ENCODE measurements at regions not wholly inside any gene's neighbourhood (a gene's known extent, or its start where the extent isn't known, plus 50 kb on each side); places are given as distances from the start of the nearest gene placed in this dataset.

DNA sequence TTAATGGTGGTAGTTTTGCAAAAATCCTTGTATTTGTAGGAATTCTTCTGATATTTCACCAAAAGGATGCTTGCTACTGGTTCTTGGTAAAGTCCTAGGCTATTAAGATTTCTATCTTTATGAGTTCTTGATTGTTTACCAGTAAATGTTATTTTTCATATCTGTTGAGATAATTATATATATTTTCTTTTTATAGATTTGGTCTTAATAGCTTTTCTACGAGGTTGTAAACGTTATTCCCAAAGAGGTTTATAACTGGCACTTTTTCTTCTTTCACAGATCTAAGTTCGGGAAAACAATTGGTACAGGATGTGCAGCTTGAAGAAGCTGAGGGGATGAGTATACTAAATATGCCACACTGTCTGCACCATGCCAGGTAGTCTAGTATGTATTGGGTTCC, 55.1 kb upstream of the HBS1L start:
- intact Hi-C loops (cut with micrococcal nuclease): no loop called here
- BruUV-seq (replicated peaks): no TSS peak
- TF ChIP-seq, protein P1, sequence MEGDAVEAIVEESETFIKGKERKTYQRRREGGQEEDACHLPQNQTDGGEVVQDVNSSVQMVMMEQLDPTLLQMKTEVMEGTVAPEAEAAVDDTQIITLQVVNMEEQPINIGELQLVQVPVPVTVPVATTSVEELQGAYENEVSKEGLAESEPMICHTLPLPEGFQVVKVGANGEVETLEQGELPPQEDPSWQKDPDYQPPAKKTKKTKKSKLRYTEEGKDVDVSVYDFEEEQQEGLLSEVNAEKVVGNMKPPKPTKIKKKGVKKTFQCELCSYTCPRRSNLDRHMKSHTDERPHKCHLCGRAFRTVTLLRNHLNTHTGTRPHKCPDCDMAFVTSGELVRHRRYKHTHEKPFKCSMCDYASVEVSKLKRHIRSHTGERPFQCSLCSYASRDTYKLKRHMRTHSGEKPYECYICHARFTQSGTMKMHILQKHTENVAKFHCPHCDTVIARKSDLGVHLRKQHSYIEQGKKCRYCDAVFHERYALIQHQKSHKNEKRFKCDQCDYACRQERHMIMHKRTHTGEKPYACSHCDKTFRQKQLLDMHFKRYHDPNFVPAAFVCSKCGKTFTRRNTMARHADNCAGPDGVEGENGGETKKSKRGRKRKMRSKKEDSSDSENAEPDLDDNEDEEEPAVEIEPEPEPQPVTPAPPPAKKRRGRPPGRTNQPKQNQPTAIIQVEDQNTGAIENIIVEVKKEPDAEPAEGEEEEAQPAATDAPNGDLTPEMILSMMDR (IDR thresholded peaks at IDR 0.05; ENCODE audit: unreplicated experiment): no peak
- H3K4me1 Mint-ChIP-seq (ENCODE audit: insufficient read depth, unreplicated experiment): no peaks in the 10 kb centered on the region
- H3K36me3 Mint-ChIP-seq (ENCODE audit: insufficient read depth, unreplicated experiment): no peaks in the 10 kb centered on the region
- H3K27ac Mint-ChIP-seq (ENCODE audit: low read depth, unreplicated experiment): no peak overlapping the region
- POLR2A ChIA-PET: no interaction called here
- H3K9me3 Mint-ChIP-seq (ENCODE audit: unreplicated experiment): no peaks in the 10 kb centered on the region
- CTCF ChIA-PET: no interaction called here
- no peak for DNase-seq (ENCODE audit: unreplicated experiment)
- H3K27me3 Mint-ChIP-seq (ENCODE audit: insufficient read depth, unreplicated experiment): no peaks in the 10 kb centered on the region
- no peak overlapping the region for H3K4me3 Mint-ChIP-seq (ENCODE audit: unreplicated experiment)

DNA sequence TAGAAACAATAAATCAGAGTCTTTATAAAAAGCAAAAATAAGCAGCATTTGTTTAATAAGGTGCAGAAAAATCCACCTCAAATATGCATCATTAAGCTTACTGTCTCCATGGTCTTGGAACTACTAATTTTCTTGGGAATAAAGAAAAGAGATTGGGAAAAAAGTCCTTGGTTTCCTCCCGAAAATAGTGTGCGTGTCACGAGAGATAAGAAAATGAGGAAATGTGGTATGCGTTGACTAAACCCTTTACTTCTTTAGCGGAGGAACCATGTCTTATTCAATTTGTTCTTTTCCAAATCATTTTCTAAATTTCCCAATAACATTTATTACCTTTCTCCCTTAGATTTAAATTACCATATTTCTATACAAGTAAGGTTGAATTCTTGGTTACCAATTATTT, 54.1 kb upstream of the HBS1L start:
- intact Hi-C loops (cut with micrococcal nuclease): no loop called here
- no peaks in the 10 kb centered on the region for H3K4me1 Mint-ChIP-seq (ENCODE audit: insufficient read depth, unreplicated experiment)
- DNase-seq (ENCODE audit: unreplicated experiment): no peak
- BruUV-seq (replicated peaks): no TSS peak
- no peak overlapping the region for H3K4me3 Mint-ChIP-seq (ENCODE audit: unreplicated experiment)
- no peak overlapping the region for H3K27ac Mint-ChIP-seq (ENCODE audit: low read depth, unreplicated experiment)
- H3K36me3 Mint-ChIP-seq (ENCODE audit: insufficient read depth, unreplicated experiment): no peaks in the 10 kb centered on the region
- H3K9me3 Mint-ChIP-seq (ENCODE audit: unreplicated experiment): no peaks in the 10 kb centered on the region
- CTCF ChIA-PET: no interaction called here
- no peaks in the 10 kb centered on the region for H3K27me3 Mint-ChIP-seq (ENCODE audit: insufficient read depth, unreplicated experiment)
- POLR2A ChIA-PET: no interaction called here
- TF ChIP-seq, protein P1 (IDR thresholded peaks at IDR 0.05; ENCODE audit: unreplicated experiment): no peak

DNA sequence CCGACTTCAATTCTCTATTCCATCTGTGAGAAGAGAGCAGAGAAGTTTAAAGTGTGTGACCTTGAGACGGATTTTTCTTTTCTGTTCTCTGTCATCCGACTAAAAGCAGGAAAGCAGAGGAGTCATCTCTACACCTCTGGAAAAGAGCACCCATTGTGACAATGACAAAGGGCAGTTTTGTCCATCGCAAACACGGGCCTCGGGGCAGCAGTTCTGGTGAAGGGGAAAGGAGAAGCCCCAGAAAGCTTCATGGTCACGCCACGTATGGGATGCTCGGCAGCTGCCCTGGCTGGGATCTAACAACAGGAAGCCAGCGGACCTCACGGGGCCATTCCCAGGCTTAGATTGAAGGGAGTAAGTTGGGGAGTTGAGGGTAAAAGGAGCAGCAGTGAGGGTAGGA, 52.0 kb upstream of the HBS1L start:
- intact Hi-C loops (cut with micrococcal nuclease): no loop called here
- no TSS peak for BruUV-seq (replicated peaks)

DNA sequence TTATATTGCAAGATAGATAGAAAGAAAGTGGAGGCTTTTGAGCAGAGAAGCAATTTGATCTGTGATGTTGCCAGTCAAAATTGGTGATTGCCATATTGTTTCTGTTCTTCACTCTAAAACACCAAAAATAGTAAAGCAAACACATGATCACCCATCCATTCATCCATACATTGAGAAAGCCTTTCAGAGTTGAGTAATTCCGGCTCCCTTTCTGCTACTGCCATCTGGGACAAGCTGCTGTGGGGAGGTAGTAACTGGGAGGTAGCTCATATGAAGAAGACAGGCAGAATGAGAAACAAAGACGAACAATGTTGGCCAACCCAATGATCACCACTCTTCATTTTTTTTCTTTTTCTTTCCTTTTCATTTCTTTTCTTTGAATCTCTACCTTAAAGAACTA, 51.1 kb upstream of the HBS1L start:
- ChIA-PET CTCF (no interaction called here), POLR2A (no interaction called here)
- no peak overlapping the region for H3K27ac Mint-ChIP-seq (ENCODE audit: low read depth, unreplicated experiment)
- no peaks in the 10 kb centered on the region for H3K36me3 Mint-ChIP-seq (ENCODE audit: insufficient read depth, unreplicated experiment)
- no peaks in the 10 kb centered on the region for H3K27me3 Mint-ChIP-seq (ENCODE audit: insufficient read depth, unreplicated experiment)
- no TSS peak for BruUV-seq (replicated peaks)
- H3K4me1 Mint-ChIP-seq (ENCODE audit: insufficient read depth, unreplicated experiment): no peaks in the 10 kb centered on the region
- intact Hi-C loops (cut with micrococcal nuclease): no loop called here
- no peaks in the 10 kb centered on the region for H3K9me3 Mint-ChIP-seq (ENCODE audit: unreplicated experiment)
- H3K4me3 Mint-ChIP-seq (ENCODE audit: unreplicated experiment): no peak overlapping the region
- TF ChIP-seq, protein P1 (IDR thresholded peaks at IDR 0.05; ENCODE audit: unreplicated experiment): no peak
- DNase-seq (ENCODE audit: unreplicated experiment): no peak

More for the DNA sequence above, 52.0 kb upstream of the HBS1L start:
- Mint-ChIP-seq H3K4me1 (ENCODE audit: insufficient read depth, unreplicated experiment) (no peaks in the 10 kb centered on the region), H3K36me3 (ENCODE audit: insufficient read depth, unreplicated experiment) (no peaks in the 10 kb centered on the region), H3K4me3 (ENCODE audit: unreplicated experiment) (no peak overlapping the region), H3K27me3 (ENCODE audit: insufficient read depth, unreplicated experiment) (no peaks in the 10 kb centered on the region), H3K9me3 (ENCODE audit: unreplicated experiment) (no peaks in the 10 kb centered on the region), H3K27ac (ENCODE audit: low read depth, unreplicated experiment) (no peak overlapping the region)
- DNase-seq (ENCODE audit: unreplicated experiment): no peak
- TF ChIP-seq, protein P1 (IDR thresholded peaks at IDR 0.05; ENCODE audit: unreplicated experiment): no peak
- CTCF ChIA-PET: no interaction called here
- POLR2A ChIA-PET: no interaction called here

Data from MCF 10A (cell line).